ENCODE measurements at regions not wholly inside any gene's neighbourhood (a gene's known extent, or its start where the extent isn't known, plus 50 kb on each side); places are given as distances from the start of the nearest gene placed in this dataset.

DNA sequence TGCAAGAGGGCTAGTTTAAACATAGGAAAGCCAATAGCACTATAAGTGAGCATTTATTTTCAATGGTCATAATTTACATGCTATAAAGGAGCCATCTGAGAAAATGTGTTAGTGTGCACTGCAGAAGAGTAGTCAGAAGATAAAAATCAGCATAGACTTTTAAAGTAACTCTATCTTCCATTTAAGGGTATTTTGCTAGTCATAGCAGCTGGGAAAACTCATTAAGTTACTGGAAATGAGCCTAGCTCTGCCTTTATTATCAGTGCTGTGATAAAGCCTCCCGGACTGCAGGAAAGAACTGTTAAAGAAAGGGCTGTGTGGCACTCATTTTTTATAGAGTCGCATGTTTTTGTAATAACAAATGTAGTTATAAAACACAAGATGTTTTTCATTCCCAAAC lies 825.8 kb upstream of the POM121L12 start:
- ChIA-PET POLR2A (ENCODE audit: unreplicated experiment) (no interaction called here), CTCF (no interaction called here)
- no TSS peak for BruUV-seq (replicated peaks)
- TF ChIP-seq, protein P1, sequence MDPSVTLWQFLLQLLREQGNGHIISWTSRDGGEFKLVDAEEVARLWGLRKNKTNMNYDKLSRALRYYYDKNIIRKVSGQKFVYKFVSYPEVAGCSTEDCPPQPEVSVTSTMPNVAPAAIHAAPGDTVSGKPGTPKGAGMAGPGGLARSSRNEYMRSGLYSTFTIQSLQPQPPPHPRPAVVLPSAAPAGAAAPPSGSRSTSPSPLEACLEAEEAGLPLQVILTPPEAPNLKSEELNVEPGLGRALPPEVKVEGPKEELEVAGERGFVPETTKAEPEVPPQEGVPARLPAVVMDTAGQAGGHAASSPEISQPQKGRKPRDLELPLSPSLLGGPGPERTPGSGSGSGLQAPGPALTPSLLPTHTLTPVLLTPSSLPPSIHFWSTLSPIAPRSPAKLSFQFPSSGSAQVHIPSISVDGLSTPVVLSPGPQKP (IDR thresholded peaks at IDR 0.05; ENCODE audit: borderline replicate concordance, low read depth, low read length) = no peak
- no peak for TF ChIP-seq SMC3 (IDR thresholded peaks at IDR 0.05; ENCODE audit: low read depth, low read length)
- no peak for TF ChIP-seq BHLHE40 (IDR thresholded peaks at IDR 0.05; ENCODE audit: low read depth, low read length)
- TF ChIP-seq RFX5 (IDR thresholded peaks at IDR 0.05; ENCODE audit: low read depth, low read length) = no peak
- TF ChIP-seq RCOR1 (IDR thresholded peaks at IDR 0.05; ENCODE audit: insufficient replicate concordance, low read length) = no peak
- TF ChIP-seq POLR2A (IDR thresholded peaks at IDR 0.05; ENCODE audit: low read depth, low read length) = no peak
- TF ChIP-seq MXI1 (IDR thresholded peaks at IDR 0.05; ENCODE audit: borderline replicate concordance, low read depth, low read length) = no peak
- TF ChIP-seq CTCF (conservative IDR thresholded peaks at IDR 0.05; ENCODE audit: low read depth, low read length) = no peak
- no peak for TF ChIP-seq RAD21 (IDR thresholded peaks at IDR 0.05; ENCODE audit: low read length)
- no peak for TF ChIP-seq CHD1 (IDR thresholded peaks at IDR 0.05; ENCODE audit: low read depth, low read length)
- no peak for TF ChIP-seq MAZ (IDR thresholded peaks at IDR 0.05; ENCODE audit: borderline replicate concordance, low read depth, low read length)
- TF ChIP-seq NFE2L2 (IDR thresholded peaks at IDR 0.05; ENCODE audit: low read depth, low read length) = no peak
- no peak for TF ChIP-seq FOS (IDR thresholded peaks at IDR 0.05; ENCODE audit: low read depth, low read length)
- TF ChIP-seq, protein P2, sequence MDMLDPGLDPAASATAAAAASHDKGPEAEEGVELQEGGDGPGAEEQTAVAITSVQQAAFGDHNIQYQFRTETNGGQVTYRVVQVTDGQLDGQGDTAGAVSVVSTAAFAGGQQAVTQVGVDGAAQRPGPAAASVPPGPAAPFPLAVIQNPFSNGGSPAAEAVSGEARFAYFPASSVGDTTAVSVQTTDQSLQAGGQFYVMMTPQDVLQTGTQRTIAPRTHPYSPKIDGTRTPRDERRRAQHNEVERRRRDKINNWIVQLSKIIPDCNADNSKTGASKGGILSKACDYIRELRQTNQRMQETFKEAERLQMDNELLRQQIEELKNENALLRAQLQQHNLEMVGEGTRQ (IDR thresholded peaks at IDR 0.05; ENCODE audit: low read depth, low read length) = no peak
- TF ChIP-seq CEBPB (IDR thresholded peaks at IDR 0.05; ENCODE audit: low read depth, low read length) = no peak
- TF ChIP-seq MAFK (IDR thresholded peaks at IDR 0.05; ENCODE audit: low read depth, low read length) = no peak
- H3K79me1 ChIP-seq (ENCODE audit: low read depth in 1 of 2, low read length in 2 of 2) = no peaks in the 10 kb centered on the region
- no peaks in the 10 kb centered on the region for H4K20me1 ChIP-seq (ENCODE audit: insufficient read depth, low read length)
- no peaks in the 10 kb centered on the region for H3K27me3 ChIP-seq (ENCODE audit: control insufficient read depth, insufficient read depth, low read length)
- DNase-seq = no peak
- H2BK20ac ChIP-seq (ENCODE audit: low read depth, low read length) = no peak overlapping the region
- no peak overlapping the region for H3K14ac ChIP-seq (replicated peaks; ENCODE audit: low read depth, low read length)
- H3K4me2 ChIP-seq (ENCODE audit: low read depth, low read length) = no peak overlapping the region
- H2AK5ac ChIP-seq (ENCODE audit: low read depth, low read length) = no peak overlapping the region
- no peak overlapping the region for H3K27ac ChIP-seq (ENCODE audit: insufficient read depth, low read length)
- ATAC-seq (ENCODE audit: low read depth) = no peak
- no peak overlapping the region for H3K4me3 ChIP-seq (ENCODE audit: insufficient read depth, low read depth, low read length)
- H3K9me1 ChIP-seq (ENCODE audit: insufficient read depth, low read length) = no peaks in the 10 kb centered on the region
- dilution Hi-C loops (cut with HindIII; ENCODE audit: low sequenced_read_pairs, unreplicated experiment) = no loop called here
- peaks cover 8% of the 10 kb centered on the region for H3K9me3 ChIP-seq (ENCODE audit: control insufficient read depth, insufficient read depth, low read length)
- intact Hi-C loops (cut with micrococcal nuclease) = no loop called here
- no peak overlapping the region for H3K56ac ChIP-seq (ENCODE audit: extremely low read depth, insufficient read depth, low read length)
- no peak overlapping the region for H3K18ac ChIP-seq (ENCODE audit: low read depth, low read length)
- no peaks in the 10 kb centered on the region for H3K36me3 ChIP-seq (ENCODE audit: control insufficient read depth, insufficient read depth, low read length)
- no peak overlapping the region for H4K91ac ChIP-seq (ENCODE audit: insufficient read depth, low read depth, low read length)
- no peak overlapping the region for H2BK5ac ChIP-seq (ENCODE audit: low read depth, low read length, poor library complexity, severe bottlenecking)
- H3K9ac ChIP-seq (ENCODE audit: low read depth, low read length) = no peak overlapping the region
- in situ Hi-C loops (cut with MboI; ENCODE audit: low sequenced_read_pairs) = no loop called here
- H2AK9ac ChIP-seq (replicated peaks; ENCODE audit: low read depth, low read length, poor library complexity) = no peak overlapping the region
- no peak overlapping the region for H2BK15ac ChIP-seq (ENCODE audit: low read depth, low read length)
- H2BK120ac ChIP-seq (ENCODE audit: low read depth, low read length) = no peak overlapping the region
- H3K4me1 ChIP-seq (ENCODE audit: control insufficient read depth, insufficient read depth, low read length) = no peaks in the 10 kb centered on the region
- no peak overlapping the region for H3K4ac ChIP-seq (ENCODE audit: low read depth, low read length)
- no peak overlapping the region for H2AFZ ChIP-seq (replicated peaks; ENCODE audit: low read length, poor library complexity)
- H3K23ac ChIP-seq (ENCODE audit: low read depth, low read length) = no peak overlapping the region
- no CpG with 5 or more reads among the region's 2 CpGs for WGBS, 2 experiments (ENCODE audit: extremely low coverage in 2 of 2, insufficient read length in 1 of 2)
- no peak overlapping the region for H4K8ac ChIP-seq (ENCODE audit: low read depth in 2 of 2, low read length in 2 of 2)
- no peak overlapping the region for H4K5ac ChIP-seq (ENCODE audit: low read depth, low read length)
